AG10803 (cell line): ENCODE measurements at regions not wholly inside any gene's neighbourhood (a gene's known extent, or its start where the extent isn't known, plus 50 kb on each side); places are given as distances from the start of the nearest gene placed in this dataset.

Source experiments
- DNase-seq: peaks from one replicate; pipeline ENCODE4 v3.0.0; 2010; ENCODE audit warnings: low read depth
- H3K4me3 ChIP-seq: 2 replicates; pipeline ENCODE4 v1.5.1; 2011; ENCODE audit warnings: mild to moderate bottlenecking, low read length, control low read depth
- CTCF ChIP-seq: conservative IDR thresholded peaks from 2 replicates; pipeline ENCODE4 v1.5.1; 2011; ENCODE audit warnings: mild to moderate bottlenecking, low read length, control low read depth, inconsistent platforms

- no peak for TF ChIP-seq CTCF
- no peak overlapping the region for H3K4me3 ChIP-seq
- no peak for DNase-seq
Observed at GRCh38 chr18:27579364-27579763, 394.3 kb upstream of the CHST9 start.

- no peak for DNase-seq
- H3K4me3 ChIP-seq = no peak overlapping the region
- TF ChIP-seq CTCF = no peak
Observed at GRCh38 chr18:27577752-27578151, 392.6 kb upstream of the CHST9 start.

GRCh38 chr18:27577265-27577664 lies 392.2 kb upstream of the CHST9 start:
- no peak overlapping the region for H3K4me3 ChIP-seq
- DNase-seq = no peak
- no peak for TF ChIP-seq CTCF

- H3K4me3 ChIP-seq = no peak overlapping the region
- TF ChIP-seq CTCF = no peak
Observed at GRCh38 chr18:27567434-27567833, 382.3 kb upstream of the CHST9 start.

GRCh38 chr18:27564066-27564465 lies 379.0 kb upstream of the CHST9 start:
- DNase-seq = no peak
- no peak for TF ChIP-seq CTCF
- H3K4me3 ChIP-seq = no peak overlapping the region

More at GRCh38 chr18:27567434-27567833, 382.3 kb upstream of the CHST9 start:
- DNase-seq = no peak

GRCh38 chr18:27558388-27559155 lies 373.5 kb upstream of the CHST9 start:
- TF ChIP-seq CTCF = no peak
- DNase-seq = no peak
- no peak overlapping the region for H3K4me3 ChIP-seq

- H3K4me3 ChIP-seq = no peak overlapping the region
- TF ChIP-seq CTCF = no peak
- no peak for DNase-seq
Observed at GRCh38 chr18:27556741-27557140, 371.6 kb upstream of the CHST9 start.
